ENCODE measurements at regions not wholly inside any gene's neighbourhood (a gene's known extent, or its start where the extent isn't known, plus 50 kb on each side); places are given as distances from the start of the nearest gene placed in this dataset.

GRCh38 chr19:29404015-29404414, 121.8 kb upstream of the VSTM2B start:
- Histone ChIP-seq H4K5ac (ENCODE audit: insufficient read length, low read depth, low read length) (no peak overlapping the region), H3K9ac (replicated peaks in 1 of 4; ENCODE audit: extremely low read depth in 1 of 4, low read depth in 3 of 4, low read length in 3 of 4) (no peak overlapping the region), H2BK15ac (ENCODE audit: low read length) (0 out of 2 replicates have a peak overlapping the region, but pooled peaks have one; percentile 88), H3K4me1 (replicated peaks in 1 of 4; ENCODE audit: control insufficient read depth in 3 of 4, insufficient read depth in 4 of 4, low read length in 3 of 4) (peaks cover 0 to 14% (median 6%) of the 10 kb centered on the region in 4 experiments; a peak in 5 of 7 replicates), H3K9me3 (ENCODE audit: insufficient read depth in 2 of 2, low read depth in 1 of 2, low read length in 1 of 2) (no peaks in the 10 kb centered on the region), H2BK120ac (replicated peaks; ENCODE audit: low read depth, low read length) (no peak overlapping the region), H4K91ac (replicated peaks; ENCODE audit: insufficient read length, low read length) (no peak overlapping the region), H4K20me1 (replicated peaks in 1 of 2; ENCODE audit: control insufficient read depth in 1 of 2, insufficient read depth in 2 of 2, low read length in 2 of 2) (no peaks in the 10 kb centered on the region), H2BK5ac (ENCODE audit: low read depth, low read length) (no peak overlapping the region), H3K18ac (ENCODE audit: extremely low read depth, low read length) (no peak overlapping the region), H2BK20ac (ENCODE audit: low read length) (0 out of 2 replicates have a peak overlapping the region, but pooled peaks have one; percentile 48), H3K23me2 (ENCODE audit: low read depth, low read length) (peaks cover 4% of the 10 kb centered on the region; the same call in 1 of the 2 replicates), H3K14ac (ENCODE audit: insufficient read length) (no peak overlapping the region), H3K79me2 (ENCODE audit: control insufficient read depth in 1 of 2, insufficient read depth in 2 of 2, low read length in 2 of 2) (no peaks in the 10 kb centered on the region), H2AK5ac (ENCODE audit: low read depth, low read length) (no peak overlapping the region), H3K23ac (ENCODE audit: insufficient read length) (no peak overlapping the region), H3K27me3 (replicated peaks in 1 of 4; ENCODE audit: control insufficient read depth in 3 of 4, extremely low read depth in 1 of 4, insufficient read depth in 3 of 4, low read length in 3 of 4) (peaks cover 0 to 5% (median 3%) of the 10 kb centered on the region in 4 experiments; a peak in 4 of 7 replicates), H4K8ac (ENCODE audit: extremely low read depth, insufficient read depth, low read length) (no peak overlapping the region), H3K4me3 (ENCODE audit: extremely low read depth in 1 of 4, insufficient read depth in 2 of 4, low read depth in 3 of 4, low read length in 4 of 4) (no peak overlapping the region), H2BK12ac (ENCODE audit: low read depth, low read length) (no peak overlapping the region), H3K36me3 (ENCODE audit: control insufficient read depth in 2 of 4, insufficient read depth in 4 of 4, low read length in 3 of 4) (no peaks in the 10 kb centered on the region), H3K27ac (ENCODE audit: low read depth, low read length) (no peak overlapping the region), H3K4me2 (ENCODE audit: insufficient read depth in 1 of 2, low read depth in 2 of 2, low read length in 2 of 2) (no peak overlapping the region), H3K56ac (replicated peaks; ENCODE audit: insufficient read length, low read depth, low read length) (no peak overlapping the region), H3K79me1 (ENCODE audit: low read depth, low read length) (no peaks in the 10 kb centered on the region), H2AFZ (ENCODE audit: low read length) (no peak overlapping the region), H3K4ac (replicated peaks; ENCODE audit: insufficient read length, low read depth, low read length) (no peak overlapping the region)
- CTCF ChIA-PET (ENCODE audit: partially characterized antibody): interaction anchor here (0.8 to 1.7 kb wide), 6 partner anchors 9 to 118 kb away, joined by 3 to 4 read pairs (median 3); no protein-coding TSS in a partner anchor
- DNase-seq (ENCODE audit: low read depth in 1 of 2, low spot score in 2 of 2) (no peak), FAIRE-seq (no peak)
- POLR2A ChIA-PET (ENCODE audit: partially characterized antibody): no interaction called here
- 89% methylated on average over 8 of the region's 8 CpGs; no CpG with 5 or more reads in 1 of the 2 experiments for WGBS, 2 experiments (ENCODE audit: extremely low coverage in 1 of 2, insufficient coverage in 1 of 2, insufficient read length in 1 of 2, insufficient replicate concordance in 2 of 2, low coverage in 1 of 2, low lambda C conversion rate in 2 of 2, missing lambda C conversion rate in 1 of 2)
- TF ChIP-seq HDAC6 (IDR thresholded peaks at IDR 0.05; ENCODE audit: low read depth, low read length): no peak
- no peak for TF ChIP-seq GTF2F1 (IDR thresholded peaks at IDR 0.05; ENCODE audit: borderline replicate concordance, low read depth, low read length)
